MM.1S (cell line): ENCODE measurements at regions not wholly inside any gene's neighbourhood (a gene's known extent, or its start where the extent isn't known, plus 50 kb on each side); places are given as distances from the start of the nearest gene placed in this dataset.

Experiments used
- CTCF ChIP-seq: fragments of 300-600 bp; sonication (generic); IDR thresholded peaks from 2 replicates; pipeline ENCODE4 v1.5.1; 2016; ENCODE audit warnings: antibody characterized with exemption, low read length, mixed read lengths
- EZH2 ChIP-seq: fragments of 300-600 bp; sonication (generic); optimal IDR thresholded peaks from 2 replicates; pipeline ENCODE3; 2017; ENCODE audit warnings: low read depth, mild to moderate bottlenecking, antibody characterized with exemption, low read length, mixed read lengths

- TF ChIP-seq CTCF = no peak
- TF ChIP-seq EZH2 = no peak
Observed at GRCh38 chr3:144085964-144086363, 114.3 kb downstream of the DIPK2A start.
